Neural progenitor cell (in vitro differentiated cells): ENCODE measurements at regions not wholly inside any gene's neighbourhood (a gene's known extent, or its start where the extent isn't known, plus 50 kb on each side); places are given as distances from the start of the nearest gene placed in this dataset.

Experiments used
- DNase-seq: peaks from one replicate; pipeline ENCODE4 v3.0.0-alpha.2; 2016; ENCODE audit warnings: low spot score
- H2AFZ ChIP-seq: fragments of 200-600 bp; sonication (generic); replicated peaks from 2 replicates; pipeline ENCODE4 v1.6.1; 2016; ENCODE audit warnings: antibody characterized with exemption
- H3F3A ChIP-seq: fragments of 200-600 bp; sonication (generic); 2 replicates; pipeline ENCODE4 v1.6.1; 2016; ENCODE audit warnings: antibody characterized with exemption, low read depth
- H3K27ac ChIP-seq: fragments of 200-600 bp; sonication (generic); 2 replicates; pipeline ENCODE4 v1.5.1; 2016; ENCODE audit warnings: mild to moderate bottlenecking
- H3K27me3 ChIP-seq: fragments of 200-600 bp; sonication (generic); 2 replicates; pipeline ENCODE4 v1.6.1; 2016; ENCODE audit warnings: mild to moderate bottlenecking, moderate library complexity
- H3K36me3 ChIP-seq: fragments of 200-600 bp; sonication (generic); 2 replicates; pipeline ENCODE4 v1.5.1; 2016
- H3K4me1 ChIP-seq: fragments of 200-600 bp; sonication (generic); 2 replicates; pipeline ENCODE4 v1.6.1; 2016; ENCODE audit warnings: mixed run types
- H3K4me2 ChIP-seq: fragments of 200-600 bp; sonication (generic); 2 replicates; pipeline ENCODE4 v1.6.1; 2016
- H3K4me3 ChIP-seq: fragments of 200-600 bp; sonication (generic); 2 replicates; pipeline ENCODE4 v1.5.1; 2016
- H3K79me2 ChIP-seq: fragments of 200-600 bp; sonication (generic); 2 replicates; pipeline ENCODE4 v1.6.1; 2016; ENCODE audit warnings: low read depth
- H3K9ac ChIP-seq: fragments of 200-600 bp; sonication (generic); 2 replicates; pipeline ENCODE4 v1.6.1; 2016
- H3K9me3 ChIP-seq: fragments of 200-600 bp; sonication (generic); 2 replicates; pipeline ENCODE4 v1.5.1; 2016; ENCODE audit warnings: low read depth
- H4K20me1 ChIP-seq: fragments of 200-600 bp; sonication (generic); 2 replicates; pipeline ENCODE4 v1.6.1; 2016; ENCODE audit warnings: low read depth
- H3K27ac Mint-ChIP-seq: 3 replicates; pipeline ENCODE4 v1.8.0; 2021; ENCODE audit warnings: mixed read lengths
- H3K27me3 Mint-ChIP-seq: 2 replicates; pipeline ENCODE4 v1.8.0; 2022; ENCODE audit warnings: low read depth, mild to moderate bottlenecking, inconsistent platforms, moderate library complexity, mixed read lengths; ENCODE audit not compliant: insufficient read depth
- H3K36me3 Mint-ChIP-seq: 3 replicates; pipeline ENCODE4 v1.8.0; 2021; ENCODE audit warnings: mixed read lengths
- H3K4me1 Mint-ChIP-seq: 3 replicates; pipeline ENCODE4 v1.8.0; 2021; ENCODE audit warnings: mixed read lengths
- H3K4me3 Mint-ChIP-seq: 3 replicates; pipeline ENCODE4 v1.8.0; 2021; ENCODE audit warnings: mild to moderate bottlenecking, moderate library complexity, mixed read lengths
- H3K9me3 Mint-ChIP-seq: 3 replicates; pipeline ENCODE4 v1.8.0; 2020; ENCODE audit warnings: mixed read lengths
- CTCF ChIP-seq: fragments of 200-600 bp; sonication (generic); IDR thresholded peaks from 2 replicates; pipeline ENCODE4 v1.5.1; 2017; ENCODE audit warnings: antibody characterized with exemption, mild to moderate bottlenecking
- EZH2 ChIP-seq: fragments of 200-600 bp; sonication (generic); IDR thresholded peaks from 2 replicates; pipeline ENCODE4 v1.6.1; 2017; ENCODE audit warnings: antibody characterized with exemption, mild to moderate bottlenecking, moderate library complexity
- EZH2phosphoT487 ChIP-seq: fragments of 200-600 bp; sonication (generic); IDR thresholded peaks from 2 replicates; pipeline ENCODE4 v1.6.1; 2017; ENCODE audit warnings: antibody characterized with exemption

GRCh38 chr16:87065446-87066132, 251.6 kb downstream of the C16orf95 start:
- Histone ChIP-seq H3K9me3 (no peaks in the 10 kb centered on the region), H3K4me3 (no peak overlapping the region), H3K79me2 (no peaks in the 10 kb centered on the region), H3K36me3 (no peaks in the 10 kb centered on the region), H3K27me3 (peaks cover 3% of the 10 kb centered on the region), H3K27ac (no peak overlapping the region), H3F3A (no peaks in the 10 kb centered on the region), H2AFZ (no peak overlapping the region), H3K9ac (no peak overlapping the region), H3K4me2 (no peak overlapping the region), H3K4me1 (peaks cover 18% of the 10 kb centered on the region), H4K20me1 (no peaks in the 10 kb centered on the region)
- Mint-ChIP-seq H3K27ac (peak overlapping the region; percentile 6), H3K4me3 (no peak overlapping the region), H3K9me3 (peaks cover 2% of the 10 kb centered on the region), H3K4me1 (peaks cover 40% of the 10 kb centered on the region), H3K36me3 (no peaks in the 10 kb centered on the region), H3K27me3 (peaks cover 11% of the 10 kb centered on the region)
- no peak for DNase-seq
- TF ChIP-seq EZH2 (no peak), CTCF (no peak), EZH2phosphoT487 (no peak)

- H3K4me1 ChIP-seq = peaks cover 18% of the 10 kb centered on the region
- H3K4me3 ChIP-seq = no peak overlapping the region
- H3K9me3 Mint-ChIP-seq = peaks cover 2% of the 10 kb centered on the region
- no peak for DNase-seq
- no peak overlapping the region for H3K27ac Mint-ChIP-seq
- no peak overlapping the region for H3K27ac ChIP-seq
- no peaks in the 10 kb centered on the region for H3K9me3 ChIP-seq
- H2AFZ ChIP-seq = no peak overlapping the region
- no peak overlapping the region for H3K9ac ChIP-seq
- peaks cover 11% of the 10 kb centered on the region for H3K27me3 Mint-ChIP-seq
- peaks cover 3% of the 10 kb centered on the region for H3K27me3 ChIP-seq
- TF ChIP-seq EZH2phosphoT487 = no peak
- H3K4me2 ChIP-seq = no peak overlapping the region
- H4K20me1 ChIP-seq = no peaks in the 10 kb centered on the region
- no peaks in the 10 kb centered on the region for H3F3A ChIP-seq
- peaks cover 42% of the 10 kb centered on the region for H3K4me1 Mint-ChIP-seq
- H3K36me3 Mint-ChIP-seq = no peaks in the 10 kb centered on the region
- H3K79me2 ChIP-seq = no peaks in the 10 kb centered on the region
- no peaks in the 10 kb centered on the region for H3K36me3 ChIP-seq
- no peak overlapping the region for H3K4me3 Mint-ChIP-seq
These were observed 250.8 kb downstream of the C16orf95 start for GRCh38 chr16:87066133-87067002.

- peaks cover 11% of the 10 kb centered on the region for H3K27me3 Mint-ChIP-seq
- H3K9me3 ChIP-seq = no peaks in the 10 kb centered on the region
- no peak for DNase-seq
- no peaks in the 10 kb centered on the region for H3K36me3 Mint-ChIP-seq
- H3K9me3 Mint-ChIP-seq = peaks cover 2% of the 10 kb centered on the region
- no peak overlapping the region for H3K27ac Mint-ChIP-seq
- H3K79me2 ChIP-seq = no peaks in the 10 kb centered on the region
- H3K4me1 Mint-ChIP-seq = peaks cover 42% of the 10 kb centered on the region
- no peak overlapping the region for H3K9ac ChIP-seq
- no peak overlapping the region for H3K4me3 Mint-ChIP-seq
- H3K27me3 ChIP-seq = peaks cover 3% of the 10 kb centered on the region
- TF ChIP-seq EZH2phosphoT487 (no peak), CTCF (no peak), EZH2 (no peak)
- H3K27ac ChIP-seq = no peak overlapping the region
- H3F3A ChIP-seq = no peaks in the 10 kb centered on the region
- H3K36me3 ChIP-seq = no peaks in the 10 kb centered on the region
- no peaks in the 10 kb centered on the region for H4K20me1 ChIP-seq
- H3K4me3 ChIP-seq = no peak overlapping the region
- no peak overlapping the region for H2AFZ ChIP-seq
- no peak overlapping the region for H3K4me2 ChIP-seq
- peaks cover 18% of the 10 kb centered on the region for H3K4me1 ChIP-seq
These were observed 250.1 kb downstream of the C16orf95 start for GRCh38 chr16:87067003-87067556.
